Testis (tissue), 2 donors: ENCODE measurements at regions not wholly inside any gene's neighbourhood (a gene's known extent, or its start where the extent isn't known, plus 50 kb on each side); places are given as distances from the start of the nearest gene placed in this dataset.
"Not testable (repeated sequence)": the region's sequence is repeated elsewhere in the genome, so short reads cannot be mapped to it uniquely, and the experiment has no call there.

ENCODE experiments used
- DNase-seq: peaks from one replicate; pipeline ENCODE4 v3.0.0-alpha.2; 2019
- H3K27ac ChIP-seq, 2 donors: fragments of 200-600 bp; sonication (generic); one replicate each; pipeline ENCODE4 v1.5.1; 2019
- H3K27me3 ChIP-seq: fragments of 200-600 bp; sonication (generic); one replicate; pipeline ENCODE4 v1.5.1; 2019
- H3K36me3 ChIP-seq: fragments of 200-600 bp; sonication (generic); one replicate; pipeline ENCODE4 v1.5.1; 2017; ENCODE audit warnings: low read depth; ENCODE audit errors: missing control alignments
- H3K4me1 ChIP-seq: fragments of 200-600 bp; sonication (generic); one replicate; pipeline ENCODE4 v1.5.1; 2019
- H3K4me3 ChIP-seq, 2 donors: fragments of 200-600 bp; sonication (generic); one replicate each; pipeline ENCODE4 v1.5.1; 2017 to 2019
- H3K9me3 ChIP-seq: fragments of 200-600 bp; sonication (generic); one replicate; pipeline ENCODE4 v1.5.1; 2017
- POLR2A ChIP-seq: fragments of 450-650 bp; IDR thresholded peaks from one replicate; pipeline ENCODE4 v1.6.1; 2017; ENCODE audit warnings: antibody characterized with exemption, mild to moderate bottlenecking, moderate library complexity
- WGBS, 2 donors: methylation state at CpG; one replicate each; pipeline ENCODE4 v1.1.5; 2018; 5-methylcytosine and 5-hydroxymethylcytosine counted together
- intact Hi-C: fragments of 100-400 bp; cut with DNase I; formaldehyde crosslinking; loops from one replicate; pipeline ENCODE4 v1.15.1; 2023; ENCODE audit warnings: low total_unique reads
- TF ChIP-seq, protein P1 (sequence below), 3 experiments: fragments of 450-650 bp in 2 of 3; fragments of 200-600 bp in 1 of 3; sonication (generic) in 1 of 3; IDR thresholded peaks; one replicate each; pipeline ENCODE4 v1.5.1; 2016 to 2019; ENCODE audit warnings: antibody characterized with exemption in 3 of 3, mild to moderate bottlenecking in 2 of 3, moderate library complexity in 1 of 3

DNA sequence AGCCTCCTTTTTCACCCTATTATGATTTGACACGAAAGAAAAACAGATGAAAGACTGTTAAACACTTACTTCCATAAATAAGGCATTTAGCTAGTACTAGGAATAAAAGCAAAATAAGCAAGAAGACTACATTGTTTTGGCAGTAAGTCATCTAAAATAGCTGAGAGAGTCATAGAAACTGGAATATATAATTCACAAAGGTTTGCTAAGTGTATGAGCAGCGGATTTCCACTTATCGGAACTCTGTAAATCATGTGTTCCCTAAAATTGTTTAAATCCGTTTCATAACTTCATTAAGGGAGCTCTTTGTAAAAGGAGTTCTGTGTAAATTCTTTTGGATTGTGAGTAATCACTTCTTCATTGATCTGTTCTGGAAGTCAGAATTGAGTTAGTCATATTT is 202.5 kb upstream of the CBLB start:
- H3K27me3 ChIP-seq, result no peaks in the 10 kb centered on the region
- WGBS, 2 donors, result 54 to 60% methylated on average over 4 of the region's 4 CpGs
- H3K4me1 ChIP-seq, result no peaks in the 10 kb centered on the region
- no peaks in the 10 kb centered on the region for H3K9me3 ChIP-seq
- intact Hi-C loops, result no loop called here
- H3K27ac ChIP-seq, result no peak overlapping the region
- DNase-seq, result no peak
- H3K36me3 ChIP-seq, result no peaks in the 10 kb centered on the region
- TF ChIP-seq, protein P1, sequence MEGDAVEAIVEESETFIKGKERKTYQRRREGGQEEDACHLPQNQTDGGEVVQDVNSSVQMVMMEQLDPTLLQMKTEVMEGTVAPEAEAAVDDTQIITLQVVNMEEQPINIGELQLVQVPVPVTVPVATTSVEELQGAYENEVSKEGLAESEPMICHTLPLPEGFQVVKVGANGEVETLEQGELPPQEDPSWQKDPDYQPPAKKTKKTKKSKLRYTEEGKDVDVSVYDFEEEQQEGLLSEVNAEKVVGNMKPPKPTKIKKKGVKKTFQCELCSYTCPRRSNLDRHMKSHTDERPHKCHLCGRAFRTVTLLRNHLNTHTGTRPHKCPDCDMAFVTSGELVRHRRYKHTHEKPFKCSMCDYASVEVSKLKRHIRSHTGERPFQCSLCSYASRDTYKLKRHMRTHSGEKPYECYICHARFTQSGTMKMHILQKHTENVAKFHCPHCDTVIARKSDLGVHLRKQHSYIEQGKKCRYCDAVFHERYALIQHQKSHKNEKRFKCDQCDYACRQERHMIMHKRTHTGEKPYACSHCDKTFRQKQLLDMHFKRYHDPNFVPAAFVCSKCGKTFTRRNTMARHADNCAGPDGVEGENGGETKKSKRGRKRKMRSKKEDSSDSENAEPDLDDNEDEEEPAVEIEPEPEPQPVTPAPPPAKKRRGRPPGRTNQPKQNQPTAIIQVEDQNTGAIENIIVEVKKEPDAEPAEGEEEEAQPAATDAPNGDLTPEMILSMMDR (IDR thresholded peaks at IDR 0.05), result no peak
- TF ChIP-seq POLR2A, result no peak
- peak overlapping the region in 1 of 2 donors; percentile 3 for H3K4me3 ChIP-seq

DNA sequence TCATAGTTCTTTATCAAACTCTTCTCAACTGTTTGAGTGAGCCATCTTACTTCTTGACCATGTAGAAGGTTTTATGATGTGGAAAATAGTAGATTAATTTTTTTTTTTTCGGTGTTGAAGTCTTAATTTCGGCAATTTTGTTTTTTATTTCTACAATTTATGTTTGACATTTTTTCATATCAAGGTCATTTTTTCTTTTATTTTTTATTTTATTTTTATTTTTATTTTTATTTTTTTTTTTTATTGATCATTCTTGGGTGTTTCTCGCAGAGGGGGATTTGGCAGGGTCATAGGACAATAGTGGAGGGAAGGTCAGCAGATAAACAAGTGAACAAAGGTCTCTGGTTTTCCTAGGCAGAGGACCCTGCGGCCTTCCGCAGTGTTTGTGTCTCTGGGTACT is 203.8 kb upstream of the CBLB start:
- DNase-seq, H3K9me3 ChIP-seq, H3K4me1 ChIP-seq, H3K4me3 ChIP-seq, H3K27ac ChIP-seq, H3K27me3 ChIP-seq, H3K36me3 ChIP-seq, intact Hi-C loops: not testable (repeated sequence)
- 80 to 91% methylated on average over 3 of the region's 5 CpGs for WGBS, 2 donors

DNA sequence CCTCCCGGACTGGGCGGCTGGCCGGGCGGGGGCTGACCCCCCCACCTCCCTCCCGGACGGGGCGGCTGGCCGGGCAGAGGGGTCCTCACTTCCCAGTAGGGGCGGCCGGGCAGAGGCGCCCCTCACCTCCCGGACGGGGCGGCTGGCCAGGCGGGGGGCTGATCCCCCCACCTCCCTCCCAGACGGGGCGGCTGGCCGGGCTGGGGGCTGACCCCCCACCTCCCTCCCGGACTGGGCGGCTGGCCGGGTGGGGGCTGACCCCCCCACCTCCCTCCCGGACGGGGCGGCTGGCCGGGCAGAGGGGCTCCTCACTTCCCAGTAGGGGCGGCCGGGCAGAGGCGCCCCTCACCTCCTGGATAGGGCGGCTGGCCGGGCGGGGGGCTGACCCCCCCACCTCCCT is 205.0 kb upstream of the CBLB start:
- DNase-seq, H3K4me3 ChIP-seq, H3K4me1 ChIP-seq, H3K27ac ChIP-seq, intact Hi-C loops, H3K9me3 ChIP-seq, H3K27me3 ChIP-seq, H3K36me3 ChIP-seq: not testable (repeated sequence)
- WGBS, 2 donors, result no CpG with 5 or more reads among the region's 31 CpGs

DNA sequence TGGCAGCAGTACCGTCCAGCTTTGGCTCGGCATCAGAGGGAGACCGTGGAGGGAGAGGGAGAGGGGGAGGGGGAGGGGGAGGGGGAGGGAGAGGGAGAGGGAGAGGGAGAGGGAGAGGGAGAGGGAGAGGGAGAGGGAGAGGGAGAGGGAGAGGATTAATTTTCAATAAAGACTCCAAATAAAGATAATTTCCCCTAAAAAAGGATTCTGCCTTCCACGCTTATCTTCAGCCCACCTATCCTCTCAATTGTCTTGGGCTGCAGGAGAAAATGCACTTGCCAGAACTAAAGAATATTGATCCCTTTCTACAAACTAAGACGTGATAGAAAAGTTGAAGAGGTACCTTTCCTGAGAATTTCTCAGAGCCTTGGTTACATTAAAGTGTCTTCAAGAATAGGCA is 206.9 kb upstream of the CBLB start:
- intact Hi-C loops, H3K4me1 ChIP-seq, H3K27me3 ChIP-seq, H3K9me3 ChIP-seq, DNase-seq, H3K27ac ChIP-seq, H3K36me3 ChIP-seq, H3K4me3 ChIP-seq: not testable (repeated sequence)
- WGBS, 2 donors, result 76 to 86% methylated on average over 2 to 4 of the region's 5 CpGs

DNA sequence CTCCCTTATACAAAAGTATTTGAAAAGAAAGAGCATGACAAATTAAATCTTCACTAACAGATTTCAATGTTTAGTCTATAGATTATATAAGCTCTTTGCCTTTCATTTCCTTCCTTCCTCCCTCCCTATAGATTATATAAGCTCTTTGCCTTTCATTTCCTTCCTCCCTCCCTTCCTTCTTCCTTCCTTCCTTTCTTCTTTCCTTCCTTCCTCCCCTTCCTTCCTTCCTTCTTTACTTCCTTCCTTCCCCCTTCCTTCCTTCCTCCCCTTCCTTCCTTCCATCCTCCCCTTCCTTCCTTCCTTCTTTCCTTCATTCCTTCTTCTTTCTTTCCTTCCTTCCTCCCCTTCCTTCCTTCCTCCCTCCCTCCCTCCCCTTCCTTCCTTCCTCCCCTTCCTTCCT is 209.8 kb upstream of the CBLB start:
- Histone ChIP-seq H3K27me3 (no peaks in the 10 kb centered on the region), H3K36me3 (no peaks in the 10 kb centered on the region), H3K4me3 (no peak overlapping the region), H3K4me1 (no peaks in the 10 kb centered on the region), H3K27ac (no peak overlapping the region), H3K9me3 (no peaks in the 10 kb centered on the region)
- intact Hi-C loops, result no loop called here
- TF ChIP-seq, protein P1 (IDR thresholded peaks at IDR 0.05), result no peak
- no peak for TF ChIP-seq POLR2A
- no peak for DNase-seq

DNA sequence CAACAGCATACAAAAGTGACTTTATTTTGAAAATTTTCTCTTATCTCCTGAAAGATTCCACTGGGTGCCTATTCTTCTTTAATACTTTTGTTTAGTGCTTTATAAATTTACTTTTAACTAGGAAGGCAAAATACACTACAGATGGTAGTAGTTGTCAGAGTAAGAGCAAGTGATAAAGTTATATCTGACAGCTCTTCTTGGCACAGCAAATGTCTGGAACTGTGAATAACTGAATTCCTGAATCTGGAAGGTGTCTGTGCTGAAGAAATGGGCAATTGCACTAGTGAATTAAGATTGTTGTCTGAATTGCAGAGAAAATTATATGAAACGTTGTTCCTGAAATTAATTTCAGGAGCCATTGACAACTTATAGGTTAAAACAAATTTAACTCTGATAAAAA is 213.8 kb upstream of the CBLB start:
- DNase-seq, result no peak
- 55 to 61% methylated on average over 1 of the region's 1 CpG for WGBS, 2 donors
- TF ChIP-seq, protein P1 (IDR thresholded peaks at IDR 0.05), result no peak
- TF ChIP-seq POLR2A, result no peak
- Histone ChIP-seq H3K4me3 (no peak overlapping the region), H3K27ac (no peak overlapping the region), H3K36me3 (no peaks in the 10 kb centered on the region), H3K27me3 (no peaks in the 10 kb centered on the region), H3K9me3 (no peaks in the 10 kb centered on the region), H3K4me1 (no peaks in the 10 kb centered on the region)
- intact Hi-C loops, result no loop called here
